Fibroblast of lung (primary cell): ENCODE measurements at regions not wholly inside any gene's neighbourhood (a gene's known extent, or its start where the extent isn't known, plus 50 kb on each side); places are given as distances from the start of the nearest gene placed in this dataset.

Experiments used
- DNase-seq, 2 donors: peaks; one replicate each; pipeline versions ENCODE4 v3.0.0 to v3.0.0-alpha.2; 2010; ENCODE audit warnings: low read depth in 2 of 2
- H2AFZ ChIP-seq: 2 replicates; pipeline ENCODE4 v1.5.1; 2012; ENCODE audit warnings: low read length, control low read depth, inconsistent platforms
- H3K27ac ChIP-seq: 2 replicates; pipeline ENCODE4 v1.5.1; 2011; ENCODE audit warnings: low read length, control low read depth; ENCODE audit not compliant: insufficient read depth
- H3K27me3 ChIP-seq: 2 replicates; pipeline ENCODE4 v1.5.1; 2011; ENCODE audit warnings: mild to moderate bottlenecking, low read length; ENCODE audit not compliant: control insufficient read depth, insufficient read depth
- H3K36me3 ChIP-seq: 2 replicates; pipeline ENCODE4 v1.5.1; 2011; ENCODE audit warnings: low read length; ENCODE audit not compliant: control insufficient read depth, insufficient read depth
- H3K4me1 ChIP-seq: 2 replicates; pipeline ENCODE4 v1.5.1; 2011; ENCODE audit warnings: low read length; ENCODE audit not compliant: control insufficient read depth, insufficient read depth; ENCODE audit errors: extremely low read depth
- H3K4me2 ChIP-seq: 2 replicates; pipeline ENCODE4 v1.5.1; 2011; ENCODE audit warnings: low read length, control low read depth; ENCODE audit not compliant: insufficient read depth; ENCODE audit errors: extremely low read depth
- H3K4me3 ChIP-seq, 4 experiments: fragments of 200-600 bp in 1 of 4; sonication (generic) in 1 of 4; replicated peaks in 1 of 4; 2 replicates each; pipeline ENCODE4 v1.5.1; 2011 to 2016; ENCODE audit warnings: low read length in 4 of 4, low read depth in 3 of 4, mild to moderate bottlenecking in 3 of 4, control low read depth in 2 of 4, inconsistent platforms in 1 of 4, mixed read lengths in 1 of 4; ENCODE audit not compliant: insufficient read depth in 1 of 4; ENCODE audit errors: control extremely low read depth in 1 of 4
- H3K79me2 ChIP-seq: 2 replicates; pipeline ENCODE4 v1.5.1; 2012; ENCODE audit warnings: mild to moderate bottlenecking, low read length, inconsistent platforms; ENCODE audit not compliant: control insufficient read depth, insufficient read depth
- H3K9ac ChIP-seq: 2 replicates; pipeline ENCODE4 v1.5.1; 2011; ENCODE audit warnings: mild to moderate bottlenecking, low read length, control low read depth; ENCODE audit not compliant: insufficient read depth
- H3K9me3 ChIP-seq: 2 replicates; pipeline ENCODE4 v1.5.1; 2012; ENCODE audit warnings: low read depth, low read length; ENCODE audit not compliant: control insufficient read depth, insufficient read depth
- H4K20me1 ChIP-seq: 2 replicates; pipeline ENCODE4 v1.5.1; 2011; ENCODE audit warnings: low read length; ENCODE audit not compliant: control insufficient read depth, insufficient read depth; ENCODE audit errors: extremely low read depth
- CTCF ChIP-seq, 2 donors: IDR thresholded peaks in 1 of 2; conservative IDR thresholded peaks in 1 of 2; 1 replicate in 1 of 2; 2 replicates in 1 of 2; pipeline ENCODE4 v1.5.1; 2011 to 2012; ENCODE audit warnings: low read length in 2 of 2, control low read depth in 1 of 2, inconsistent platforms in 1 of 2, low read depth in 1 of 2, mild to moderate bottlenecking in 1 of 2
- EZH2 ChIP-seq: IDR thresholded peaks from 2 replicates; pipeline ENCODE4 v1.5.1; 2012; ENCODE audit warnings: low read length, control low read depth, mild to moderate bottlenecking; ENCODE audit errors: missing control alignments

GRCh38 chr9:134253606-134254205, 72.5 kb upstream of the RXRA start:
- H3K79me2 ChIP-seq = no peaks in the 10 kb centered on the region
- no peaks in the 10 kb centered on the region for H4K20me1 ChIP-seq
- no peaks in the 10 kb centered on the region for H3K4me1 ChIP-seq
- no peak overlapping the region for H3K27ac ChIP-seq
- peaks cover 4% of the 10 kb centered on the region for H3K27me3 ChIP-seq
- H2AFZ ChIP-seq = no peak overlapping the region
- no peak overlapping the region for H3K9ac ChIP-seq
- no peaks in the 10 kb centered on the region for H3K9me3 ChIP-seq
- no peak overlapping the region for H3K4me2 ChIP-seq
- DNase-seq = peak; percentile 30 to 57
- TF ChIP-seq CTCF (conservative IDR thresholded peaks at IDR 0.05 in 1 of 2, IDR thresholded peaks at IDR 0.05 in 1 of 2; ENCODE audit: low read depth in 1 of 2, low read length in 2 of 2) (no peak), EZH2 (no peak)
- no peak overlapping the region for H3K4me3 ChIP-seq
- no peaks in the 10 kb centered on the region for H3K36me3 ChIP-seq

- no peak overlapping the region for H3K27ac ChIP-seq
- H3K36me3 ChIP-seq = no peaks in the 10 kb centered on the region
- no peak for TF ChIP-seq EZH2
- no peak for TF ChIP-seq CTCF (conservative IDR thresholded peaks at IDR 0.05 in 1 of 2, IDR thresholded peaks at IDR 0.05 in 1 of 2; ENCODE audit: low read depth in 1 of 2, low read length in 2 of 2)
- H3K27me3 ChIP-seq = peaks cover 4% of the 10 kb centered on the region
- no peak overlapping the region for H3K9ac ChIP-seq
- no peaks in the 10 kb centered on the region for H3K4me1 ChIP-seq
- no peak overlapping the region for H3K4me2 ChIP-seq
- H2AFZ ChIP-seq = no peak overlapping the region
- no peak for DNase-seq
- H4K20me1 ChIP-seq = no peaks in the 10 kb centered on the region
- no peak overlapping the region for H3K4me3 ChIP-seq
- no peaks in the 10 kb centered on the region for H3K79me2 ChIP-seq
- H3K9me3 ChIP-seq = no peaks in the 10 kb centered on the region
Measured at GRCh38 chr9:134258332-134258731, 67.9 kb upstream of the RXRA start.

- Histone ChIP-seq H4K20me1 (no peaks in the 10 kb centered on the region), H3K4me2 (no peak overlapping the region), H3K4me3 (no peak overlapping the region), H3K79me2 (no peaks in the 10 kb centered on the region), H3K27ac (no peak overlapping the region), H3K4me1 (no peaks in the 10 kb centered on the region), H2AFZ (no peak overlapping the region), H3K27me3 (no peaks in the 10 kb centered on the region), H3K36me3 (no peaks in the 10 kb centered on the region), H3K9me3 (no peaks in the 10 kb centered on the region), H3K9ac (no peak overlapping the region)
- no peak for TF ChIP-seq CTCF (conservative IDR thresholded peaks at IDR 0.05 in 1 of 2, IDR thresholded peaks at IDR 0.05 in 1 of 2; ENCODE audit: low read depth in 1 of 2, low read length in 2 of 2)
- TF ChIP-seq EZH2 = no peak
- DNase-seq = no peak
Measured at GRCh38 chr9:134258828-134259546, 67.3 kb upstream of the RXRA start.
